ENCODE measurements at regions not wholly inside any gene's neighbourhood (a gene's known extent, or its start where the extent isn't known, plus 50 kb on each side); places are given as distances from the start of the nearest gene placed in this dataset.

DNA sequence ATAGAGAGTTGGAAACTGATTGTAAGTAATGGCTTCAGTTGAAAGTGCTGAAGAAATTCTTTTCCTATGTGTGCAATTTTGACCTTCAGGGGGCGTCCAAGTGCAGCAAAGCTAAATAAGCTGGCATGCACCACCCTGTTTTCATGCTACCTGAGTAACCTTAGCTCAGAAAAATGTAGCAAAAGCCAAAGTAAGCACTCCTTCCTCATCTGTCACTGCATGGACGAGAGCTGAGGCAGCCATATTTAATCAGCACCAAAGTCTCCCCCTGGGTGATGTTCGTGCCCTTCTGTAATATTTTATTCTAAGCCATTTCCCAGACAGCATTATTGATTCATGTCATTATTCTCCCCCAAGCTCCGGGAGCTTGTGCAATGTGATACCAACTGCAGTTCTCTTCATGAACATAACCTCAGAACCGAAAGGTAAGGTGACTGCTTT, 123.1 kb downstream of the RPS12 start:
- no peak for DNase-seq

DNA sequence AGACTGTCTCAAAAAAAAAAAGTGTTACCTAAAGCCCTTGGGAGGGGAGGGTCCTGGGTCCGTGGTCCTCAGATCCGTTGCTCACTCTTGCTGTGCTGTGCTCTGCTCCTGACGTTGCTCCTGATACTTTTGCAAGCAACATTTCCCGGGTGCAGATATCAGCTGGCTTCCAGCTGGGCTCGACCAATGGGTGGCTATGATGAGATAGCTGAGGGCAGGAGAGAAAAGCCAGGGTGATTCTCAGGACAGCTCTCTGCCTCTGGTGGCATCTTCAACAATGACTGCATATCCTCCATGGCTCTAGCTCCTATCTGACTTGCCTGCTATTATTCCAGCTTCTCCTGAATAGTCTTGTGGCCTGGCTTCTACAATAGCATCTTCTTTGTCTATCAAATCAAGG, 134.5 kb downstream of the RPS12 start:
- DNase-seq: no peak

DNA sequence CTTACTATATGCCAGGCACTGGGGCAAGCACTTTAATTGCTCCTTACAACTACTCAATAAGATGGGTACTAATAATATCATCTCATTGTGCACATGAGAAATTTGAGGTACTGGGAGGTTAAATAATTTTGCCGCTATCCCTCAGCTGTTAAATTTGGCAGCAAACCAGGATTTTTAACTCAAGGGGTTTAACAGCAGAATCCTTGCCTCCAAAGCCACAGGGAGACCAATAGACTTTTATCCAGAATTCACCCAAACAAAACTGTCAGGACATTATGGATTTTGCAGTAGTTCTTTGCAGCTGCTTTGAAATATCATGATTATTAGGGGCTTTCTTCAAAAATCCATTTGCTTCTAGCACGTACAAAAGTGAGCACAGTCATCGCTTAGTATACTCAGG, 136.2 kb downstream of the RPS12 start:
- DNase-seq: no peak

DNA sequence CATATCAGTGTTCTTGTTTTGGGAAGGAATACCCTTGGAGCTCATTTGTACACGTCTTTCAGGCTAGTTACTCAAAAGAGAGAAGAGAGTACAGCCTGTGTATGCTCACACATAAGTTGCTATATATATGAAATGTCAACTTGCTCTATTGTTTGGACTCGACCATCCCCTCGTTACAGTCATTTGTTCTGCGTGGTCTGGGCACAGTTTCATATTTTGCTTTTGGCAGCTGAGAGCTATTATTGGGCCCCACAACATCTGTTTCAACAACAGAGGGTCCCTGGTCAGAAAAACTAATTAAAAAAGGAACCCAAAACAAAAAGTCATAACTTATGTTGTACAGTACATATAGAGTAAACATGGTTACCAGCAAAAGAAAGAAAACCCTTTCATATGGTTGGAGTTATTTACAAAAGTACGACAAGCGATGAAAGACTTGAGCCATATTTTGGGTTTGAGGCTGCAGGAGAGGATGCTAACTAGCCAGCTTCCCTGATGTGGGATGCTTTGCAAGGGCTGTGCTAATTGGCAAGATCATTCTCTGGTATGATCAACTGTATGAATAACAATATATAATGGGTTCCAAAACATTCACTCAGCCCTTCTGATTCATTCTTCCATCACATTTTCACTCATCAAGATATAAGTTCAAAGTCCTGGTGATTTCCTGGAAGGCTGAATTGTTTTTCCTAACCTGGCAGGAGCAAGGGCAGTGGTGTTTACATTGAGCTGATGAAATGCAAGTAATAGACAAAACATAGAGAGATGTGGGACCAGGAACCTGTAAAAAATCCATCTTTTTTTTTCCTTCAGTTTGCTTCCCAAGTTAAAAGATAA, 137.9 kb downstream of the RPS12 start:
- DNase-seq: no peak

DNA sequence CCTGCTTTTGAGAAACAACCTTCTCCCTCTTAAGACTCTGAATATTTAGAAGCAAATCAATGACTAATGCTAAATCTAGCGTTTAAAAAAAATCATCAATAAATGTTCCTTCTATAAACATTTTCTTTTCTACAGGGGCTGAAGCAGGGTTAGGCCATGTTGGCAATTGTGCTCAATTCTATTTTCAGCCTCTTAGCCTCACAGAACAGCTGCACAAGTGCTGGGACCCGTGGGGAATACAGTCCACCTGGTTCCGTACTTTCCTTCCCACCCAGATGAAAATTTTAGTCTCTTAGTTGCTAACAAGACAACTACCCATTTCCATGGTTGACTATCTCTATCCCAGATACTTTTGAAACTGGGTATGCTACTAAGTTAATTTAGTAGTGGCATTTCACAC, 138.6 kb downstream of the RPS12 start:
- DNase-seq: no peak

DNA sequence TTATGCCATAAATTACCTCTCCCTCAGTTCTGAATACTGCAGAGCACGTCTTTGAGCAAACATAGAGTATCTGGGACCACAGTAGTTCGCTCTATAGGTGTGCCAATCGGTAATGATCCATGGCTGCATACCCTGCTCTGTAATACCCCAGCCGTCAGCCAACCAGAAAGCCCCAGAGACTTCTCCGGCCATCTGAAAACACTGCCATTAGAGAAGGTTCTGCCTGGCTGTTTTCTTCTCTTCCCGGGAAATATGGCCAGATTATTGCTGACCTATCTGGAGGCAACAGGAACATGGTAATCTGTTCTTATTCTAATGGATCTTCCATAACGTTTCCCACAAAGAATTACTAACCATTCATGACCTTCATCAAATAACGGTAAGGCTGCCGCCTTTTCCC, 139.9 kb downstream of the RPS12 start:
- no peak for DNase-seq

DNA sequence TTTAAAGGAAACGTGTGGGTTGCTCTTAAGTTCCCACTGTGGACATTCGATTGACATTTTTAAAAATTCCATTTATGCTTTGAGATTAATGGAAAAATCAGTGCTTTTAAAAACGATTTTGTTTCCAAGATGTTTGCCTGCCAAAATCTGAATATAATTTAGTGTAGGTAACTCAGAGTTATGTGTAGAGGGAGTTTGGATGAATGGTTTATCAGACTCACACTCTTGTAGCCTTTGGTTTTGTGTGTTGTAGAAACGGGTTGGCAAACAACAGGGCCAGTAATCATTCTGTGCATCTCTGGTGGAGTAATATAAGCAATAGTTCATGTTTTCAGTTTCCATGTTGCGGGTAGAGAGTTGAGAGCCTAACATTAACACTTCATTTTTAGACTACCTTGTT, 140.6 kb downstream of the RPS12 start:
- DNase-seq: no peak

DNA sequence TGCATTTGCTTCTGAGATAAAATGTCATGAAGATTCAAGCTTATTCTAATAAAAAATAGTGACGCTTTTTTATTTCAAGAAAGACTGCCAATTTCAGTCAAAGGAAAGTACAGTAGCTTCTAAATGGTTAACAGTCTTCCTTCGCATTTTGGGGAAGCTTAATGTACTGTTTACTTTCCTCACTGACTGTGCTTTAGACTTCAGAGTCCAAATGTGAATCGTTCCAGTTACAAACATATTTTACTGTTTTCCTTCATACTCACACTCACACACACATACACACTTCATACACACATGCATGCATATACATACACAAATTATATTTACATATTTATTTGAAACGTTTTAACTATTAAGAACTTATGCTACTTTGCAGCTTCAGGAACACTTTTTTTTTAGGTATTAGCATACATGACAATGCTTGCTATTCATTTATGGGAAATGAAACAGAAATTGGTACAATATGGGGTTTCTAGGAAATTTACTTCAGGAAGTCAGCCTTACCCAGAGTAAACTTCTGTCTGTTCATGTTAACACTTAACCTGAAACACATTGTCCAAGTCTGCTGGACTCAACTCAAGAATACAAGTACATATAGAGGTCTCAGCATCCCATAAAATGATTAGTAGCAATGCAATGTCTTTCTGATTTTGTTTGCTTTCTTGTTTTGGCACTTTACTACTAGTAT, 145.4 kb downstream of the RPS12 start:
- no peak for DNase-seq

DNA sequence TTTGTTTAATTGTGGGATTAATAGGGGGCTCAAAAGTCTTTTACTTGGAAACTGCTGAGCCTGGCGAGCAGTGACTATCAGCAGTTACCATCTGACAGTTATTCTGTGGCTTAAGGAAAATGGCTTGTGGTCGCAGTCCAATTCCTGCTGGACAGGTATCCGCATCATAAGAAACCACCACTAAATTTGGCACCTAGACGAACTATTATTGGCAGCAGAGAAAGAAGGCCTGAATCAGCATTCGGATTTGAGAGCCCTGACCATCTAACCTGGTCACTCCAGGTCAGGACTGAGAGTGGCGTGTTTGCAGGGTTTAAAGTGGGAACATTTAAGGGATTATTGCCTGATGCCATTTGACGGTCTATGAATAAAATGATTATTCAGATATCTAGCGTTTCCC, 146.4 kb downstream of the RPS12 start:
- no peak for DNase-seq

DNA sequence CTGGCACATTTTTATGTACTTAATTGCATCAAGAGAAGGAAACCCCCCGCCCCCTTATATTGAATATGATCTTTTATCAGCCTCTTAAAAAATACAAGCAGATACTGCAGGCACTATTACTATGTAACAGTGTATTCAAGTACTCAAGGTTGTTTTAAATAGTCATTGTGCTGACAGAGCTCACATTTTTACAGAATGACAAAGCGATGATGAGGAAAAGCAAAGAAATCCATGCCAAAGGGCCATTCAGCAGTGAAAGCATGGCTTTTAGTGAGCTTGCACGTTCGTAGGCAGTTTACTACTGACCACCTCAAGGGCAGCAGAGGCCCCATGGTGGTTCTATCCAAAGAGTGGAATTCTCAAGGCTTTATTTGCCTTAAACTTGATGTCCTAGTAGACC, 146.8 kb downstream of the RPS12 start:
- no peak for DNase-seq

DNA sequence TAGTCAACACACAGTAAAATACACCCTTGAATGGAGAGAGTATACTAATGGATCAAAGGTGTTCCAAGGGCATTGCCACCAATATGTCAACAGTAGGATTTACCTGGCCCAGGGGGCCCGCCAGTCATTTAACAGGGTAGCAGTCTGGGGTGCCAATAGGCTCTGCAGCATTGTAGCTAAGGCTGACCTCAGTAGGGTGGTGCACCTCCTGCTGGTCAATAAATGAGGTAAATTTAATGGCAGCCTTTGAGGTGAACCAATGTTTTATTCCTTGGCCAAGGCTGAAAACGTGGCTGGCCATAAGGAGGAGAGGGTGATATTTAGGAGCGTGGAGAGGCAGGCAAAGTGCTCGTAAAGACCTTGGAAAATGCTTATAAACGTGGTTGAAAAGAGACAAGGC, 147.2 kb downstream of the RPS12 start:
- DNase-seq: no peak

DNA sequence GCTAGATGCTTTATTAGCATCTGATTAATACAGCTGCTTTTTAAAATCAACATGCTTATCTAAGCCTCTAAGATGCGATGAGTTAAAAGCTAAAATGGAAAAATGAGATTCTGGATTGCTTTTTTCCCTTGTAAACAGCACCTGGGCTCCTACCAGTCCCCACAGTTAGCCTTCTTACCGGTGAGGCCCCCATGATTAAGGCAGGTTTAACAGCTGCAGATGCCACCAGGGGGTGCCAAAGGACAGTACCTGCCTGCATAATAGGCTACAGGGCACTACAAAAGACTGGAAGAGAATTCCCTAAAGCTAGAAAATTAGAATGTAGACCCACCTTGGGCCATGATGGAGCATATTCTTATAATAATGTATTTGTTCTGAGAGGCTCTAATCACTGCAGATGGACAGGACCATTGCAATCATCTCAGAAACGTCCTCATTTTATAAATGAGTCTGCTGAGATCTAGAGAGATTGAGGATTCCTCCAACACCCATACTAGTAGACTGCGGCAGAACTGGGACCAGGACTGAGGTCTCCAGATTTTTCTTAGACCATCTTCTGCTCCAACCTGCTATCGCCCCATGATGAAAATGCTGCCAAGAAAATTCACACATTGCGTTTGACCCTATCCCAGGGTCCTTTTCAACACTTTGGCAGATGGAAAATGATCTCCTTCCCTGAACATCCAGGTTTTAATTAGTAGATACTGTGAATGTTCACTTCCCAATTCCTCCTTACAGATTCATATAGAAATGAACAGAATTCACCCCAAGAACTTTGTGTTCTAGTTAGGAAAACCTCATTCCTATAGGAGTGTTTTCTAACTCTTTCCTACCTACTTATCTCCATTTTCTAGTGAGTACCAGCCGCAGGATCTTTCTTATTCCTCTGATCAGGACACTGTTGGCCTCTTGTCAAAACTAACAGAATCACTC, 148.8 kb downstream of the RPS12 start:
- peak; percentile 35 for DNase-seq

DNA sequence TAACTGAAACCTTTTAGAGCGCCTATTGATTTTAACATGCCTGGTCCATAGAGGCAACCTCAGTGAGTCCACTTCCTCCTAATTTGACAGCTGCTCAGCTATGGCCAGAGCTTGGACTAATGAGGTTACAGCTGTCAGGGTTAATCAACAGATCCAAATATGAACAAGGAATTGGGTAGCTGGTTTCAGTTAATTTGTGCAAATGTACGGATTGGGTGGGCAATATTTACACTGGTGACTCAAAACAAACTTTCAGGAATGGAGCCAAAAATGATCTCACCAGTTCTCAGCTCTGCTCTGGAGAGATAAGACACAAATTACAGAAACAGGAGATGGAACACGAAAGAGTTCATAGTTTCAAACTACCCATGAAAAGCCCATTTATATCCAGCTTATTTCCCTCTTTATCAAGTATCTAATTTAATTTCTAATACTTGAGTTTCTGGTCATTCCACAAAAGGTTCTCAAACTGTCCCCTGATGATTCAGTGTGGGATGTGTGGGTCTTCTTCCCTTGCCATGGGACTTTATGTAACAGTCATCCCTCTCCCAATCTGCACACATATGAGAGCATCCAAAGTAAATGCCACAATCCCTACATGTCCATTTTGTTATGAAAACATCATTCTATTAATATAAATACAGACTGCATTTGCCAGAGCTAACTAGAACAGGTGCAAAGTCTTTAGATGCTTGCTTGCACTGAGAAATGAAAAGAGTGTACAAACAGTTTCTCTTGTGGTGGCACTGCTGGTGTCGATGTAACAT, 149.9 kb downstream of the RPS12 start:
- DNase-seq: no peak

DNA sequence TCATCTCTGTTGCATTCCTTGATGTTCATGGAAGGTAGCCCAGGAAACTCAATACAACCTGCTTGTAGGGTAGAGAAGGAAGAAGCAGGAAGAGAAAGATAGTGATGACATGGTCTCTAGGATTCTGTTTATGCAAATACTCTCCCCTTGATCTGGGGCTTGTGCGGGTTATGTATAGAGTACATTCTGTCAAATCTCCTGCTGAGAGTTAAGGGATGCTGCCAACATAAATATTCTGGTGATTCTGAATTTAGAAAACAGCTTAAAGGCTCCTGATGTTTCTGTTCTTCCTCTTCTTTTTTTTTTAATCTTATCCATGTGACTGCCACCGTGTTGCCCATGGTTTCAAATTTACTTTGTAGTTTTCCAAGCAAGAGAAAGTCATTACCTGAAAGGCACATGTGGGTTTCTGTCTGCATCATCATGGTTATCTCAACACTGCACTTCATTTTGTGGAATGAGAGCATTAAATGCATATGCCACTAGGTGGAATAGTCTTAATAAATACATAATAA, 150.6 kb downstream of the RPS12 start:
- no peak for DNase-seq

DNA sequence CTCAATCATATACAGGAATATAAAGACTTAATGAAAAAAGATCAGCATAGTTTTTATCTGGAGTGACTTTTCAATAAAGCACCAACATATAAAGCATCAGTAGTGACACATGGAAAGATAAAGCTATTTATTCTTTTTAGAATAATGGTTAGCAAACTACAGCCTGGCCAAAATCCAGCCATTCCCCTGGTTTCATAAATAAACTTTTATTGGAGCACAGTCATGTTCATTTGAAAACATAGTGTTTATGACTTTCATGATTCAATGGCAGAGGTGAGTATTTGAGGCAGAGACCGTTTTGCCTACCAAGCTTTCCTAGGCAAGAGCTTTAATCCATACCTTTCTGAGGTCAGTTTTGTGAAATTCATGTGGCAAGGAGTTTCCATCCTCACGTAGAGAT, 153.5 kb downstream of the RPS12 start:
- DNase-seq: no peak

DNA sequence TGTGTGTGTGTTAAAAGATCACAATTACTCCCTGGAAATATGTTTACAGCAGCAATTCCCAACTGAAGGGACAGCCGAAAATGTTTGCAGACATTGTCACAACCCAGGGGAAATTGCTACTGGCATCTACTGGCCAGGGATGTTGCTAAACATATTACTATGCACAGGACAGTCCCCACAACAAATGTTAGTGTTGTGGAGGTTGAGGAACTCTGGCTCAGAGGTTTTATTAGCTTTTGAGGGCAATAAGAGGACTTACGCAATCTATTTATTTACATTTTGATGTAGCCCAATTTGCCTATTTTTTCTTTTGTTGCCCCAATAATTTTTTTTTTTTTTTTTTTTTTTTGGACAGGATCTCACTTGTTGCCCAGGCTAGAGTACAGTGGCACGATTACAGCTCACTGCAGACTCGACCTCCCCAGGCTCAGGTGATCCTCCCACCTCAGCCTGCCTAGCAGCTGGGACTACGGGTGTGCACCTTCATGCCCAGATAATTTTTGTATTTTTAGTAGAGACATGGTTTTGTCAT, 154.1 kb downstream of the RPS12 start:
- DNase-seq: no peak

DNA sequence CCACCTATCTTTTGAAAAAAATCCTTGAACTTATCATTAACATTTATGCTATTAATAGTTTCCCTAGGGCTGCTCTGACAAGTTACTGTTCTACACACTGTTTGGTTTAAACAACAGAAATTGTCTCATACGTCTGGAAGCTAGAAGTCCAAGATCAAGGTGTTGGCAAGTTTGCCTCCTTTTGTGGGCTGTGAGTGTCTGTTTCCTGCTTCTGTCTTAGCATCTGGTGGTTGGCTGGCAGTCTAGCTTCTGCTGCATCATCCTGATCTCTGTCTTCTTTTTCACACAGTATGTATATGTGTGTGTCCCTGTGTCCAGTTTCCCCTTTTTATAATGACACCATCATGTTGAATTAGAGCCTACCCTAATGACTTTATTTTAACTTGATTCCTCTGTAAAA, 154.8 kb downstream of the RPS12 start:
- DNase-seq: no peak

DNA sequence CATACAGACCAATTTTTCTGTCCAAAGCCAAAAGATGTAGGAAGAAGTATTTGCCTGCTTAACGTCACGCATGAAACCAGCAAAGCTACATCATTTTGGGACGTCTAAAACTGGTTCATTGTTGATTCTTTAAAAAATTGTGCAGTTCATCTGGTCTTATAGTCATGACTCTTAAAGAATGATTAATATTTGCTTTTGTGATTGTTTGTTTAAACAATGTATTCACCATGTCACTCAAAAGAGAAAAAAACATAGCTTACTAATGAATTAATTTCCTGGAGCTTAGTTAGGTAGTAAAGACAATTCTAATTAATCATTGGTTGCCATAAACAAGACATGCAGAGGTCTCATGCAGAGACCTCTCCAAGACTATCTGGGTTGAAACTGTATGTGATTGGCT, 157.3 kb downstream of the RPS12 start:
- no peak for DNase-seq

DNA sequence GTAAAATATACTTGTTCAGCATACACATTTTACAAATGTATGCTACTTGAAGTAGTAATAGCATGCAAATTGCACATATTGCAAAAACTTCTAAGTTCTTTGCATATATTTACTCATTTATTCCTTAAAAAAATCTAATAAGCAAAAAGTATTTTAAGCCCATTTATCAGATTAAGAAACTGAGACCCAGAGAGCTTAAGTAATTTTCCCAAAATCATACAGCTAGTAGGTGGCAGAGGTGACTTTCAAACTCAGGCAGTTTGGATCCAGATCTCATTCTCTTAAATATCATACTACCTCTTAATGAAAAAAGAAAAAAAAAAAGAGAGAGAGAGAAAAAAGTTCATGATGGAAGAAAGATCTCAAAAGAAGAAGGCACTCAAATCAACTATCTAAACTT, 157.9 kb downstream of the RPS12 start:
- DNase-seq: no peak

DNA sequence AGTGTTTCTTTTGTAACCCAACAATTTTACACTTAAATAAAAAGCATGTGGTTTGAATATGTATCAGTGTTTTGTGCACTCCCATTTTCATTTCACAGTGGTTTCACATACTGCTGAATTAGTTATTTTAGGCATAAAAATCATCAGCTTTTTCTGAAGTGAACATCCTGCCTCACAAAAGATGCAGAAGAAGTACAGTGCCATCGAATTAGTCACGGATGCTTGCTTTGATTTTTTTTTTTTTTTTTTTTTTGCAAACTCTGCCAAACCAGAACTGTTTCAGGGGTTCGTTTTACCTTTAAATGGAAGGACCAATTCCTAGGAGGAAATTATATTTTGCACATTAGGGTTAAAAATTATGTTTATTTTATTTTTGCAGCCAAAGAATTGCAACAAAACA, 158.6 kb downstream of the RPS12 start:
- no peak for DNase-seq

DNA sequence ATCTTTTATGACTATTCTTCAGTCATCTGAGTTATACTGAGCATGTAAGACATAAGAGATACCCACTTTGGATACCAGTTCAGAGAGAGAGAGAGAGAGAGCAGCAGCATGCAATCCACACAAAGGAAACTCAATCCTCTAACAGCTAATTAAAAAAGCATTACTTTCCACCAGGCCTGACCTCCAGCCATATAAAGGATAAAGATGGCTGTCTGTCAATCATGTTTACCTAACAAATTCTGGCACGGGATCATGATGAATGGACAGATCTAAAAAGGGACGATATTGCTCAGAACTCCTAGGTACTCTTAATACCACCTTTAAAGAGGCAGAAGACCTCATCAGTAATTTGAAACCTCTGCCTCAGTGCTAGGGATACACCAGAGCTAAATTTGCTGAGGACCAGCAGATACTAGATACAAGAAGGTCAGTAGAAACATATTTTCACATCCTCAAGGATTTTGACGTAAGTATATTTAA, 159.2 kb downstream of the RPS12 start:
- no peak for DNase-seq

DNA sequence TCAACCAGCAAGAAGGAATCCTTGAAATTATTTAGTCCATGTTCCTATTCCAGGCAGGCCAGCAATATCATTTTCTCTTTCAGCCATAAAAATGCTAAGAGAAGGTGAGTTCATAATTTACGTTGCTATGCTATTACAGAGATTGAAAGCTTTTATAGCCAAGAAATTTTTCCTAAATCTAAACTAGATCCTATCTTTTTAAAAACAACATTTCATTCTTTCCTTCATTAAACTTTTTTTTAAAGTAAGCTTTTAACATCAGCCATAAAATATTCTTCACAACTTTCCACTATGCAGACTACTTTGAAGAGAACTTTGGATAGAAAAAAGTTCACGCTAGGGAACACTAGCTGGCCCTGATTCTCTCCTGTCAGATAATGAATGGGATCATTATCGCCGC, 159.8 kb downstream of the RPS12 start:
- DNase-seq: no peak

All from KG1 (cell line).